UCSD-AML1 (cell line): ENCODE measurements at regions not wholly inside any gene's neighbourhood (a gene's known extent, or its start where the extent isn't known, plus 50 kb on each side); places are given as distances from the start of the nearest gene placed in this dataset.
"Not testable (repeated sequence)": the region's sequence is repeated elsewhere in the genome, so short reads cannot be mapped to it uniquely, and the experiment has no call there.

ENCODE experiments used
- DNase-seq: peaks from one replicate; lab custom pipeline; 2025; ENCODE audit not compliant: unreplicated experiment; lab: John Stamatoyannopoulos, UW

DNA sequence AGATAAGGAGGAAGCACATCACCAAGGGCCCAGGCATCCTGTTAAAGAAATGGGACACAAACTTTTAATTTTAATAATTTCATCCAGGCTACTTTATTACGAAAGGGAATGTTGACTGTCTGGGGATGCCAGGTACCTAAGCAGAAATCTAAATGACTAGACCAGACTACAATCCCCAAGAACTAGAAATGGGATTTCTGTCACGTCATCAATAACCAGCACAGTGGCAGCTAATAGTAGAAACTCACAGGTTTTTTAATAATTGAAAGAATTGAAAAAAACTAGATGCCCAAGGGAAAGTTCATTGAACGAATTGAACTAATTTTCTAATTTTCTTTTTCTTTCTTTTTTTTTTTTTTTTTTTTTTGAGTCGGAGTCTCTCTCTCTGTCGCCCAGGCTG is 789.3 kb downstream of the IGSF11 start:
- no peak for DNase-seq

DNA sequence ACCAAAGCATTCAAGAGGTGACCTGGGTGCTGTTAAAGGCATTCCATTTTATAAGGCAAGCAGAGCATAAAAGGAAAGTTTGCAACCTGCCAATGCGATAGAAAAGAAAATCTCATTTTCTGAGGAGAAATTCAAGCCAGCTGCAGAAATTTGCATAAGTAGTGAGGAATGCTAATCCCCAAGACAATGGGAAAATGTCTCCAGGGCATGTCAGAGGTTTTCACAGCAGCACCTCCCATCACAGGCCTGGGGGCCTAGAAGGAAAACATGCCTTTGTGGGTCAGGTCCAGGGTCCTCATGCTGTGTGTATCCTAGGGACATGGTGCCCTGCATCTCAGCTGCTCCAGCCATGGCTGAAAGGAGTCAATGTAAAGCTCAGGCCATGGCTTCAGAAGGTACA is 775.8 kb downstream of the IGSF11 start:
- DNase-seq = not testable (repeated sequence)

DNA sequence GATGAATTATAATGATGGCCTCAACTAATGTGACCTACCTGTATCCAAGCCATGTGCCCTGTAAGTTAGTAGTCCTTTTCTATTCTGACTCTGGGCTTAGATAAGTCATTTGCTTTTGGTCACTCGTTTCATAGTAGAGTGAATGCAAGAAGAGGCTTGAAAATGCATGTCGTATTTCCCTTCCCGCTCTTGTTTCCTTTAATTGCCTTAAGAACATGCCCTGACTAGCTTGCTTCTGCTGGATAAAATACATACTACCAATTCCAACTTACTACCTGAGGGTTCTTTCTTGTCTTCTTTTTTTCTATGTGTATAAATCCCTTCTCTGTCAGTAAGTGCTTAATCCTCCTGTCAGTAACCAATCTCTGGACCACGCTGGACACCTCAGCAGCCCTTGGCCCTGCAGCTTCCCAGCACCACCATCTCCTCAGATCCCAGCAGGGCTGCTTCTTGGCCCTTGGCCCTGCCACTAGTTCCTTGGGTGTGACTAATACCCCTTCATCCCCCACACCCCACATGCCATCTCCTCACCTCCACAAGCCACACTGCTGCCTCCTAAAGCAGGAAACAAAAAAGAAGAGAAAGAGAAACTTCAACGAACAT is 771.7 kb downstream of the IGSF11 start:
- no peak for DNase-seq

DNA sequence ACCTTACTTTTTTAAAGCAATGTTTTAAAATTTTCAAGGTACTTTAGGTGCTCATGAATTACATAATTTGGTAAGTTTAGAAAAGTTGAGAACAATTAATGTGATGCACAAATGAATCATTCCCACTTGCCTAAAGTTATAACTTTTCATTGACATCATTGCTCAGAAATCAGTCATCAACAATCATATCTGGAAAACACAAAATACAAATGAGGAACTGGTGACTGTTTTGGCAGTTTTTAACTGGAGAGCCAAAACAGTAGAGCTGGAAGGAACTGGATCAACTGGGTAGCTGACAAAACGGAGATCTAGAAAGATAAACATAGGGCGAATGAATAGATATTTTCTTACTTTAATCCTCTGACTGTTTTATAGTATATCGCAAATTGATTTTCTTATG is 767.1 kb downstream of the IGSF11 start:
- no peak for DNase-seq

DNA sequence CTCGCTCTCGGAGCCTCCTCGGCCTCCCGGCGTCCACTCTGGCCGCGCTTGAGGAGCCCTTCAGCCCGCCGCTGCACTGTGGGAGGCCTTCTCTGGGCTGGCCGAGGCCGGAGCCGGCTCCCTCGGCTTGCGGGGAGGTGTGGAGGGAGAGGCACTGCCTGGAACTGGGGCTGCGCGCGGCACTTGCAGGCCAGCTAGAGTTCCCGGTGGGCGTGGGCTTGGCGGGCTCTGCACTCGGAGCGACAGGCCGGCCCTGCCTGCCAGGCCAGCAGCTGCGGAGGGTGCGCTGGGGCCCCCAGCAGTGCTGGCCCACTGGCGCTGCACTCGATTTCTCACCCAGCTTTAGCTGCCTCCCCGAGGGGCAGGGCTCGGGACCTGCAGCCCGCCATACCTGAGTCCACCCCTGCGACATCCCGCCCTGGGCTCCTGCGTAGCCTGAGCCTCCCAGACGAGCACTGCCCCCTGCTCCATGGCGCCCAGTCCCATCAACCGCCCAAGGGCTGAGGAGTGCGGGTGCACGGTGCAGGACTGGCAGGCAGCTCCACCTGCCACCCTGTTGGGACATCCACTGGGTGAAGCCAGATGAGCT is 765.0 kb downstream of the IGSF11 start:
- DNase-seq = no peak

DNA sequence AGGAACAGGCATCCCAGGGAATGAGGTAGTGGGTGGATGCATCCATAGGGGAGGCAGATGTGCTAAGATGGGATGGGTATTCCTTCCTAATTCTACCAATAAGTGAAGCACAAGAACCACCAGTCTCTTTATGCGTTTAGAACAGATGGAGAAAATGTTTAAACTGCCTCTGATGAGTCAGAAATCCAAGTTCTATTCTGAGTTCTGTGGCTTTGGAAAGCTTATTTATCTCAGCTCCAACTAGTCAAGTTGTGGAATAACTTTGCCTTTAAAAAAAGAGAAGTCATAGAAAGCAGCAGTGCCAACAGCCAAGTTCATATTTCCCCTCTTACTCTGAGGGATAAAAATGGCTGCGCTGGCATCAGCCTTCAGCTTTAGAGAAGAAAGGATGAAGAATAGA is 761.7 kb downstream of the IGSF11 start:
- no peak for DNase-seq

DNA sequence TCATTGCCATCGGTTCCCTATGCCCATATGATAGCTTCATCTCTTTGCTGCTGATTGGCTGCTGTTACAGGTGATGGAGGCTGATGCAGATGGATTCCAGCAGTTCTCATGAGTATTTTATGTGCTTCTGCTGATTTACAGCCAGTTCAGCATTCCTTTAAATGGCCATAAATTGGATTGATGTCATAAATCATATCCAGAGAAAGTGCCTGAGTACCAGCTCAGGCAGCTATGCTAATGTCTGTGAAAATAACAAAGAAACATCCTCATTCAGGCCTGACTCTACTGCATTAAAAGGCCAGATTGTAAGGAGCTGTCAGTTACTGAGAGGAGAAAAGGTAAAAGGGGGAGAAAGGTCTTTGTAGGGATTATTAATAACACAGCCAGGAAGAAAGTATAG is 756.8 kb downstream of the IGSF11 start:
- DNase-seq = no peak

DNA sequence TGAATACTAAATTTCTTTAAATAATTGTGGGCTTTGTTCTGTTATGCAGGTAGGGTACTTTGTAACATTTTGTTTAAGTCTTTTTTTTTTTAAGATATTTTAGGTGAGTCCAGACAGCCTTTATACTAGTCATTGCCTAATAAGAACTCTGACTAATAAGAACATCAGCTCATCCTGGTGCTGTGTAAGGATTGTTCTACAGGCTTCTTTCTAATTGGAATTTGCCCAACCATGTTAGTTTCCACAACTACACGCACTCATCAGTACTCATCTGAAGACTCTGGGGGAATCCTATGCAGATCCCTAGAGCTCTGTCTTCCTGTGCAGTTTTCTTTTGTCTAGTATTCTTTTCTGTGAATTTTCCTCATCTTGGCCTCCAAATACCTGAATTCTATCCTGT is 741.8 kb downstream of the IGSF11 start:
- no peak for DNase-seq

DNA sequence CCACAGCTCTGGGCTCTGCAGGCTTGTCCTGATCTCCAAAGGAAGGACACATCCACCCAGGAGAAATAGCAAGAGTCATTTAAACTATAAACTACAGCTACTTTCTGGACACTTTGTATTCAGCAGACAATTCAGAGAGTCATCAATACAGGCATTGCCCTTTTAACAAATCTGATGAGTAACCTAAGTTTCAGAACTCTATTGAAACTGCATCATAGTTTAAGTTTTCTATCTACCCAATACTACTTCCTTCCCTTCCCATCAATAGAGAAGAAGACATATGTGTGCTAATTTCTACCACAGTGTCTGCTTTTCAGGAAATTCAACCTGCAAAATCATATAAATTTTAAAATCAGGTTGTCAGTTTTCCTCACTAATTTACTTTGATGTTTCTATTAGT is 736.5 kb downstream of the IGSF11 start:
- no peak for DNase-seq

DNA sequence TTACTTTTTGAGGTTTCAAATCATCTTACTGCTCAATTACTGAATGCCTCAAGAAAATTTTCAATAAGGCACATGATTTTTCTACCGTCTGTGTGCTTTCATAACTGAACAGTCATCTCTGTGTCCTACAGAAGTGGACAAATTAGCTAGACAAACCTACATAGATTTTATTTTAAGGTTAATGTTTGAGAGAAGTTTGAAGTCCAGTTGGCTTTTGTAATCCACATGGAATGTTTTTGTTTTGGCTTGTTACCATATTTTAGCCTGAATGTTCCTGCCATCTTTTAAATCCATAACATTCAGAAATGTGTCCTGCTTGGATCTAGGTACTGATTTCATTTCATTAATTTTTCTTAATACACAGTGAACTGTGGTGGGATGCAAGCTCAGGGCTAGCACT is 730.1 kb downstream of the IGSF11 start:
- no peak for DNase-seq

DNA sequence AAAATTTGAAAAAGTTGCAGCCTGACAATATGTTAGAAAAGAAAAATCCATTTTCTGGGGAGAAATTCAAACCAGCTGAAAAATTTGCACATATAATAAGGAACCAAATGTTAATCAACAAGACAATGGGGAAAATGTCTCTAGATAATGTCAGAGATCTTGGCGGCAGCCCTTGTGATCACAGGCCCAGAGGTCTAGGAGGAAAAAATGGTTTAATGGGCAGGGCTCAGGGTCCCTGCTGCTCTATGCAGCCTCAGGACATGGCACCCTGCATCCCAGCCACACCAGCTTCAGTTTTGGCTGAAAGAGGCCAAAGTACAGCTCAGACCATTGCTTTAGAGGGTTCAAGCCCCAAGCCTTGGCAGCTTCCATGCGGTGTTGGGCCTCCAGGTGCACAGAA is 701.9 kb downstream of the IGSF11 start:
- no peak for DNase-seq

DNA sequence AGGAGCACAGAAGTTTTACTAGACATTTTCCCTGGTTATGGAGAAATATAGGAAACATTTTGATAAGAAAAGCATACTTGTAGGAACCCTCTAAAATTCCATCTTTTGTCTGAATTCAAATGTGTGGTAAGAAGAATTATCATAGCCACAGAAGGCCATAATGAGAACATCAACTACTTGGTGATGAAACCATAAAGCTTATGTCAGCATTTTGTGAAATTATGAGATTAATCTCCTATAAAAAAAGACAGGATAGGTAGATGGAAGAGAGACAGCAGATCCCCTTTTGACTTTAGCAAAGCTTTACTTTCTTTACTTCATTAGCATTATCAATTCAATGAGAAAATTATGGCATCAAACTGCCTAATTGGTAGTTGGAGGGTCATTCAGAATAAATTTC is 697.0 kb downstream of the IGSF11 start:
- DNase-seq = no peak

DNA sequence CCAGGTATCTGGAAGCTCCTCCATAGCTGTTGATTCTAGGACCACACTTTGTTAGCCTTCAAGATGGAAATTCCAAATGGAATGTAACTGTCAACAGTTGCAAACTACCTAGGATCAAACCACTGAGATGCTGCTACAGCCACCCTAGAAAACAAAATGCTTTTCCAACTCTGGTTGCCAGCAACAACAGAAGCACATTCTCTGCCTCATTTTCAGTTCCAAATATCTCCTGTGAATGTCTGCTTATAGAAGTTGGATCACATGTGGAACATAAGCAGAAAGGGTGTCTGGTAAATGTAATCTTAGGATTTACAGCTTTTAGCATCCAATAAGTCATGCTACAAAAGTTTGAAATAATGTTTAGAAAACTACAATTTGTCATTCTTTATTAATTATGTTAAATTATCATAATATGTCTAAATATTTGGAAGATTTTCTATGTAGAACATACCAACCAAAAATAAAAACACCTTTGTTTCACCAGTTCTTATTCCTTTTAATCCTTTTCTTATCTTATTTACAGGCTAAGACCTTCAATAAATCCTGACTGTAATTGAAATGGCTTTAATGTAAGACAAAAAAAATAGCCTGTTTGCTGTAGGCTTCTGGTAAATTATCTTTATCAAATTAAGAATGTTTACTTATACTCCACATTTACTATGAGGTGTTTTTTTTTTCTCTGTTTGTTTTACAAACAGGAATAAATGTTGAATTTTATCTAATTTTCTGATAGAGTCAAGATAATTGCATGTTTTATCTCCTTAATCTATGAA is 687.1 kb downstream of the IGSF11 start:
- no peak for DNase-seq

DNA sequence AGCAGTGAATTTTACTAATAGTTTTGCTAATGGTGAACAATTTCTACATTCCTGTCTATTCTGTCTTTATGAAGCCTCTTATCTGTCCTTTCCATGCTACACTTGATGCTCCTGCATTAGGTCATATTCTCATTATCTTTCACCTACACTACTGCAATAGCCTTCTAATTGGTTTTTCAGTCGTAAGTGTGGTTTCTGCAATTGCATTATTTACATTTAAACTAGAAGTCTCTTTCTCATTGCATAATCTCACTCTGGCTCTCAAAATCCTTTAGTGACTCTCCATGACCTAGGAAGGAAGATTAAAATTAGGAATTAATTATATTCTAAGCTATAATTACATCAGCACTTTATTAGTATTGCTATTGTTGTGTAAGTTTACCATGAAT is 686.5 kb downstream of the IGSF11 start:
- no peak for DNase-seq

DNA sequence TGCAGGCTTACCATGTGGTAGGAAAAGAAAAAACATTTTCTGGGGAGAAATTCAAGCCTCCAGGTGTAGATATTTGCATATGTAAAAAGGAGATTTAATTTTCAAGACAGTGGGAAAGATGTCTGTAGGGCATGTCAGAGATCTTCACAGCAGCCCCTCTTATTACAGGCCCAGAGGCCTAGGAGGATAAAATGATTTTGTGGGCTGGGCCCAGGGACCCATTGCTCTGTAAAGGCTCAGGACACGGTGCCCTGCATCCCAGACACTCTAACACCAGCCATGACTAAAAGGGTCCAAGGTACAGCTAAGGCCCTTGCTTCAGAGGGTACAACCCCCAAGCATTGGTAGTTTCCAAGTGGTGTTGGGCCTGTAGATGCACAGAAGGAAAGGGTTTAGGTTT is 680.1 kb downstream of the IGSF11 start:
- DNase-seq = no peak

DNA sequence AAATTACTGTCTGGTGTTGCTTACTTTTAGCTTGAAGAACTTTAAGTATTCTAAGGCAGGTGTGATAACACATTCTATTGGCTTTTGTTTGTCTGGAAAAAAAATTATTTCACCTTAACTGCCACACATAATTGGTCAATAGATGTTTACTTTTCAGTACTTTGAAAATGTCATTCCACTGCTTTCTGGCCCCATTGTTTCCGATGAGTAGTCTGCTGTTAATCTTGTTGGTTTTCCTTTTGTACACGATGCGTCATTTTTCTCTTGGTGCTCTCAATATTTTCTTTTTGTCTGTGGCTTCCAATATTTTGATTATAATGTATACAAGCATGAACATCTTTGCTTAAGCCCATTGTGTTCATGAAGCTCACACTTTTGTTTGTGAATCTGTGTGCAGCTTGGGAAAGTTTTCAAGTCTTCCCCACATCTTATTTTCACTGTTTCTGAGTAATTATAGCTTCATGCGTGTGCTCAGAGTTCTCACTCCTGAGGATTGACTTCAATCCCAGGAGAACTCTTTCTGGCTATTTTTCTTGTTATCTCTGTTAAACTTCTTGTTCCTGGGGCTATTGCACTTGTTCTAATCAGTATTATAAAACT is 664.7 kb downstream of the IGSF11 start:
- DNase-seq = no peak

DNA sequence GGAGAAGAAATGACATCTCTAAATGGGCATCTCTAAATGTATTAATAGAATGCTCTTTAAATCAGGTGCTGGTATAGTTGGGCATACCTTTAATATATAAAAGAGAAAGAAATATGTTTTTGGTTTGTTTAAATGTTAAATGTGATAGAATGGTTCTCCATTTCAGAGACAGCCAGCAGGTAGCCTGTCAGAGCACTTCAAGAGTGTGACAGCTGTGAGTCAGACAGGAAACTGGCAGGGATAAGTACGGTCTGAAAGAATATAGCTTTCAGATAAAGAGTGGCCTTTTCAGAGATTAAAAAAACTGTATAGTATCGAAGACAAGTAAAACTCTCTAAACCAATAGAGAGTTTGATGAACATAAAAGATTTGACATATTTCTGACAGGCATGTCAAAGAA is 654.1 kb downstream of the IGSF11 start:
- no peak for DNase-seq

DNA sequence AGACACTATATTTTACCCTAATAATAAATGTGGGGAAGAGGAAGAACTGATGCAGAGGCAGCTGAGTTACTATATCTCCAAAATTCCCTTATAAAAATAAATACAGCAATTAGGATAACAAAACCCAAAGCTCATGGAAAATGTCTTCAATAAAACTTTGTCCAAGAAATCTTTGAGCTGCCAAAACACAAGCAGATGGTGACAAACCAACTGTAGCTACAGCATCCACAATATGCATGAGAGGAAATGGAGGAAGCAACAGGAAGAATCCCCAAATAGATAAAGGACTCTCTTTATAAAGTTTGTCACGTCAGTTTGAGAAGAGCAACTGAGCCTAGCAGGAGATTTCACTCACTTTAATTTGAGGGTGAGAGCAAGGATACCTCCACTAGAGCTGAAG is 638.2 kb downstream of the IGSF11 start:
- no peak for DNase-seq

DNA sequence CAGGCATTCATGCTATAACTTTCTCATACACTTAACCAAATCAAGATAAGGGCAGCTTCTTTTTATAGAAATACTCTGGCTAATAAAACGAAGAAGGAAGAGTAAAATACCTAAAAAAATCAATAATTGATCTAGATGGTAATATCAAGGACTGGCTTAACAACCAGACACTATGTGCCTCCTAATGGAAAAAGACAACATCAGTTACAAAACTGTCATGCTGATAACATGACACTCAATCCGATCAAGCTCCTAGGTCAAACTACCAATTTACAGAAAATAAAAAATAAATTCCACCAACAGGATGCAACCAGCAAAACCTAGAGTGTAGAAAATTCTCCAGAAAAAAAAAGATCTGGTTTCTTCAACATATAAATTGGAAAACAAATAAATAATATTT is 634.6 kb downstream of the IGSF11 start:
- no peak for DNase-seq

DNA sequence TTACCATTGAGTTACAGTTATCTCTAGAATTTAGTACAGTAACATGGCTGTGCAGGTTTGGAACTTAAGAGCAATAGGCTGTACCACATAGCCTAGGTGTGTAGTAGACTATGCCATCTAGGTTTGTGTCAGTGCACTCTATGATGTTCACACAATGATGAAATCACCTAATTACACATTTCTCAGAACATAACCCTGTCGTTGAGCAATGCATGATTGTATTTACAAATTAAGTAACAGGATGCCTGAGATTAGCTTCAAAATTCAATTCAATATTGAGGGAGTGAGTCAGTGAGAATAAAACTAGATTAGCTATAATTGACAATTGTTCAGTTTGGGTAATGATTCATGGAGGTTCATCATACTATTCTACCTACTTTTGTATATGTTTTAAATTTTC is 633.8 kb downstream of the IGSF11 start:
- no peak for DNase-seq

DNA sequence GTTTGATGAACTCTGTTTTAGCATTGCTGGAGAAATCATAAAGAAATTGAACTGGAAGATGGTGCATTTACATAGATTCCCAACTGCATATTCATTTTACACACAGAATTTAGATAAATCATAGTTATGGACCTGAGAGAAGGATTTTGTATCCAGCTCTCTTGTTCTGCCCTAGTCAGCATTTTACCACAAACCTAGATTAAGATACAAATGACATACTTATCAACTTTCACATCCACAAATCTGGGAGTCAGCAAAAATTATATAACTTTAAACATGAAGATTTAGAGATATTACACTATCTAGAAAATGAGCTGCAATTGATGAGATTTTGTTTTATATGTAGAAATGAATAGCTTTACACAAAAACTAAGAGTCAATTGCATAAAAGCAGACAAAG is 632.8 kb downstream of the IGSF11 start:
- no peak for DNase-seq

DNA sequence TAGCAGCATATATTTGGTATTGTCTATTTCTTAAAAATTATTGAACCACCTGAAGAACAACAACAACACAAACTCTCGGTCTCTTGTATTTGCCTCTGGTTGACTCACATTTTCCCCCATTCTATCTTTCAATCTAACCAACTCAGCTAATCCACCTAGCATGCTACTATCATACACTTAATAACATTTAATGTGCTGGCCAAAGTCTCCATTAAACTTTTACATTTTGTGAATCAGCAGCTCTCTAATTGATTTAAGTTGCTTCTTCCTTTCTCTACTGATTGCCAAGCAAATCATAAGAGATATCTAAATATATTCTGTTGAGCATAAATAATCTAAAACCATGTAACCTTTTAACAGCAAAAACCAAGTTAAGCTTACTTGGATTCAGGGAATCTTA is 631.7 kb downstream of the IGSF11 start:
- DNase-seq = no peak
